ENCODE measurements at regions not wholly inside any gene's neighbourhood (a gene's known extent, or its start where the extent isn't known, plus 50 kb on each side); places are given as distances from the start of the nearest gene placed in this dataset.
"Not testable (repeated sequence)": the region's sequence is repeated elsewhere in the genome, so short reads cannot be mapped to it uniquely, and the experiment has no call there.

DNA sequence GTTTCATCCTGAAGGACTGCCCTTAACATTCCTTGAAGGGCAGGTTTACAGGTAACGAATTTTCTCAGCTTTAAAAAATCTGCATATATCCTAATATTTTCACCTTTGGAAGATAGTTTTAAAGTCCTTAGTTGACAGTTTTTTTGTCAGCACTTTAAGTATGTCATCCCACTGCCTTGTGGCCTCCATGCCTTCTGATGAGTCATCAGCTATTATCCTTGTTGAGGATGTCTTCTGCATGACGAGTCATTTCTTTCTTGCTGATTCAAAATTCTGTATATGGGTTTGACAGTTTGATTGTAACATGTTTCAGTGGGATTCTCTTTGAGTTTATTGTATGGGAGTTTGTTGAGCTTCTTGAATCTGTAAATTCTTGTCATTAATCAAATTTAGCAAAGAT, 500.6 kb downstream of the DISC1 start:
- no peak for DNase-seq (ENCODE audit: low spot score)

DNA sequence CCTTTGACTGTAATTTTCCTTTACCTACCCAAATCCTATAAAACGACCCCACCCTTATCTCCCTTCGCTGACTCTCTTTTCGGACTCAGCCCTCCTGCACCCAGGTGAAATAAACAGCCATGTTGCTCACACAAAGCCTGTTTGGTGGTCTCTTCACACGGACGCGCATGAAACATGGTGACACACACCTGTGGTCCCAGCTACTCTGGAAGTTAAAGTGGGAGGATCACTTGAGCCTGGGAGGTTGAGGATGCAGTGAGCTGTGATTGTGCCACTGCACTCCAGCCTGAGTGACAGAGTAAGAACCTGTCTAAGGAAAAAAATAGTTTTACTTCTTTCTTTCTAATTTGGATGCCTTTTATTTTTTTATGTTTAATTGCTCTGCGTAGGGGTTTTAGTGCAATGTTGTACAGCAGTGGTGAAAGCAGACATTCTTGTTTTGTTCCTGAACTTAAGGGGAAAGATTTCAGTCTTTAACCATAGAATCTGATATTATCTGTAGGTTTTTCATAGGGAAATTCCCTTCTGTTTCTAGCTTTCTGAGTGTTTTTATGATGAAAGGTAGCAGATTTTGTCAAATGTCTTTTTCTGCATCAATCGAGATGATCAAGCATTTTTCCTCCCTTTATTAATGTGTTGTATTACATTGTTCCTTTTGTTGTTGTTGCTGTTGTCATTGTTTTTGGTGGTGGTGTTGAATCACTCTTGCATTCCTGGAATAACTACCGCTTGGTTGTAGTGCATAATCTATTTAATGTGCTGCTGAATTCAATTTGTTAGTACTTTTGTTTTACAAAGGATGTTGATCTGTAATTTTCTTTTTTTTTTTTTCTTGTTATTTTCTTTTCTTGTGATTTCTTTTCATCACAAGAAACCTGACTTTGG, 497.4 kb downstream of the DISC1 start:
- no peak for DNase-seq (ENCODE audit: low spot score)
- TF ChIP-seq CTCF (IDR thresholded peaks at IDR 0.05; ENCODE audit: extremely low read depth, missing control alignments), result no peak

More for the DNA sequence above, 500.6 kb downstream of the DISC1 start:
- TF ChIP-seq CTCF (IDR thresholded peaks at IDR 0.05; ENCODE audit: extremely low read depth, missing control alignments), result no peak

DNA sequence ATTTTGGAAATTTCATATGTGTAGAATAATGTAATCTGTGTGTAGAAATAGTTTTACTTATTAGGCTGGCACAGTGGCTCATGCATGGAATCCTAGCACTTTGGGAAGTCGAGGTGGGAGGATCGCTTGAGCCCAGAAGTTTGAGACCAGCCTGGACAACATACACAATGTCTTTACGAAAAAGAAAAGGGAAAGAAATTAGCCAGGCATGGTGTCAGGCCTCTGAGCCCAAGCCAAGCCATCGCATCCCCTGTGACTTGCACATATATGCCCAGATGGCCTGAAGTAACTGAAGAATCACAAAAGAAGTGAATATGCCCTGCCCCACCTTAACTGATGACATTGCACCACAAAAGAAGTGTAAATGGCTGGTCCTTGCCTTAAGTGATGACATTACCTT, 491.3 kb downstream of the DISC1 start:
- DNase-seq (ENCODE audit: low spot score), result not testable (repeated sequence)

GRCh38 chr1:232114985-232115384, 488.4 kb downstream of the DISC1 start:
- no peak for TF ChIP-seq CTCF (IDR thresholded peaks at IDR 0.05; ENCODE audit: extremely low read depth, missing control alignments)
- no peak for DNase-seq (ENCODE audit: low spot score)

GRCh38 chr1:232112076-232112475, 485.5 kb downstream of the DISC1 start:
- no peak for TF ChIP-seq CTCF (IDR thresholded peaks at IDR 0.05; ENCODE audit: extremely low read depth, missing control alignments)
- DNase-seq (ENCODE audit: low spot score), result no peak

DNA sequence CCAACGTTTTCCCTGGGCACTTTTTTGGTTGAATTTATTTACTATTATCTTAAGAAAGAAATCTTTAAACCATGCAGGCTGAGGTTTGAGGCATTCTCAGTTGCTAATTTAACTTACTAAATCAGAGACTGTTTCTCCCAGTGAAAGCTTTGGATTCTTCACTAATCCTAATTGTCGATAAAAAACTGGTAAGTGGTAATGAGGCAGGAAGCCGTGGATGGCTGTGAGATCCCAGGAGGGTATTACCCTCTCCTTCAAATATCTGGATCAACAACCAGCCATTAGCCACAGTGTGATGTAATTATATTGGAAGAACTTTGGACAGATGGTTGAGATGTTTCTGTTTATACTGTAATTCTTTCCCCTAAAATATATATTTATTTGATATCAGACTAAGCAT, 485.0 kb downstream of the DISC1 start:
- no peak for TF ChIP-seq CTCF (IDR thresholded peaks at IDR 0.05; ENCODE audit: extremely low read depth, missing control alignments)
- DNase-seq (ENCODE audit: low spot score), result no peak

DNA sequence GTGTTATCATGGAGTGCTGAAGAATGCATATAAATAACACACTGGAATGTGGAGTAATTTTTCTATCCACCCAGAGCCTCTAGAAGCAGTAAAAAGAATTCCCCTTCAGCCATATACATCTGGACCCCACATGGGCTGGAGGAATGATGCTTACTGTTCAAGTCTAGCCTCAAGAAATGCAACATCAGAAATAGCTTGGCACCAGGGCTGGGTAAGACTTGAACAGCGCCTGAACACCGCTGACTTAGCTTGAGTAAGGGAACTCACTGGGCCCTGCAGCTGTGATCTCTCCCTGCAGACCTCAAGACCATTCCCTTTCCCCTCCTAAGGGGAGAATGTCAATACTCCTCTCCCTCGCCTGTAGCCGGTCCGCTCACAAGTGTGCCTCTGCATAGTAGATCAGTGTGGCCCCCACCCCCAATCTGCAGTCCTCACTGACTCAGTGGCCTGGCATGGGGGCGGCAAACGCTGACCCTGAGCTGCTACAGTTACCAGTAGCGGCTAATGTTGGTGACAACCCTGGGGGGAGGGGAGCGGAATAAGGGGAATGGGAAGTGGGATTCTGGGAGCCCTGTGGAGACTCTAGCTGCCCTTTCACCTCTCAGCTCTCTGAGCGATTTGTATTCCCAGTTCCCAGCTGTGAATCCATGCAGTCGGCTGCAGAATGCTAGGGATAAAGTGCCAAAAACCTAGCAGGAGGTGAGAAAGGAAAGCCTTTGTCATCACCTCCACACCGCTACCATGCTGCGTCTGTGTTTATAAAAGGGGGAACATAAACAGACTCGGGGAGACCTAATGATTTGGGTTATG, 483.9 kb downstream of the DISC1 start:
- no peak for DNase-seq (ENCODE audit: low spot score)
- TF ChIP-seq CTCF (IDR thresholded peaks at IDR 0.05; ENCODE audit: extremely low read depth, missing control alignments), result no peak

Measured in GM20000 (cell line).